ENCODE measurements at regions not wholly inside any gene's neighbourhood (a gene's known extent, or its start where the extent isn't known, plus 50 kb on each side); places are given as distances from the start of the nearest gene placed in this dataset.

DNA sequence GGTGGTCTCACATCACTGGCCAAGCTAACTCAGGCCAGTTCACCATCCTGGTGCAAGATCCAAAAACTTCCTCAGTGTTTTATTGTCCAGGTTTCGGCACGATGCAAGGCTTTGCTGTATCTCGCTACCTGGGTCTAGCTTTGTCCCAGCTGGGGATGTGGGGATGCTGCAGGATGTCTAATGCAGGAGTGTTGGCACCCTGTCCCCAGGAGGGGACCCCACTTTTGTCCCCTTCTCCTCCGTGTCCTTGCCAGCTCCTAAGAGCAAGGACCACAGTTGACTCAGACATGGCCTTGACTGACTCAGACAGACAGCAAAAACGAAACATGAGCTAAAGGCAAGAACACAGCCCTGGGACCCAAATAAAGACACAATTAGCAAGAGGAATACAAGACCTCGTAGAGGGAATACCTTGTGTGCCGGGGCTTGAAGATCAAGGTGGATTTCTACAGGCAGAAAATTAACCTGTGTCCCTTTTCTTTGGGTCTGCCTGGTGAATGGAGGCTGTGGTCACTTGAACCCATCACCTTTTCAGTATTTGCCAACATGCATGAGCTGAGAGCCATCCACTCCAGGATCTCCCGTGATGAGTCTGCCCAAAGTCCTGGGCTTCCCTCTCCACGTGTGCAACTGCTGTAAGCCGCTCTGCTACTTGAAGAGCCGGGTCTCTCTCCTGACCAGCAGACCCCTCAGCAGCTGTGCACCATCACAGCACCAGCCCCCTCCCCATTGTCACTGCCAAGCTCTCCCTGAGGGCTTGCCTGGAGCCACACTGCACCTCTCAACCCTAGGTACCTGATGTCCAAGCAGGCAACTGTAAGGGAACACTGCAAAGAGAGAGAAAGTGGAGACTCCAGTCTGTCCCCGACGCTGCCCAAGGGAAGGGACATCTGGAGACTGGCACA, 149.5 kb upstream of the ZNF507 start:
- no peak for DNase-seq

DNA sequence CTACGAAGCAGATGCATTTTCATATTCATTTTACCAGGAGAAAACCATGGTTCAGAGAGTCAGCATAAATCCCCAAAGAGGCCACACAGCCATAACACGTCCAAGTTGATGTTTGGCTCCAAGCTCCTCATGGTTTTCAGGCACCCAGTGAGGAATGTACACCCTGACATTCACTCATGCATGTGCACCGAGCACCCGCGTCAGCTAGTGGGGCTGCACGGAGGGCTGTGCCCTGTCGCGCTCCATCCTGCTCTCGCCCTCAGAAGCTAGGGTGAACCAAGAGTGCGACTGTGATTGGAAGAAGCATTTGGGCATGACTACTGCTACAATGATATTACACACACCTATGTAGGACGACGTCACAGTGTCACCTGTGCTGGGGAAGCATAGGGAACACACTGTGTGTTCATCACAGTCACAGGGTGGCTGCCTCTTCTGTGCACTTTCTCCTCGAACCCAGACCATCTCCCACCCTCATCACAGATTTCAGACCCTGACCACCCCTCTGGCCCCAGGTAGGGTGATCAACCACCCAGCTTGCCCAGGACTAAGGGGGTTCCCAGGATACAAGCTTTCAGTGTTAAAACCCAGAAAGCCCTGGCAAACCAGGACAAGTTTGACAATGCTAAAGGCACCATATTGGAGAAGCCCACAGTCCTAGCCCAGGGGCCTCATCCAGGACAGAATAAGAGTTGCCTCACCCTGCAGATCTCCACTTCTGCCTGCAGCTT, 148.6 kb upstream of the ZNF507 start:
- no peak for DNase-seq

DNA sequence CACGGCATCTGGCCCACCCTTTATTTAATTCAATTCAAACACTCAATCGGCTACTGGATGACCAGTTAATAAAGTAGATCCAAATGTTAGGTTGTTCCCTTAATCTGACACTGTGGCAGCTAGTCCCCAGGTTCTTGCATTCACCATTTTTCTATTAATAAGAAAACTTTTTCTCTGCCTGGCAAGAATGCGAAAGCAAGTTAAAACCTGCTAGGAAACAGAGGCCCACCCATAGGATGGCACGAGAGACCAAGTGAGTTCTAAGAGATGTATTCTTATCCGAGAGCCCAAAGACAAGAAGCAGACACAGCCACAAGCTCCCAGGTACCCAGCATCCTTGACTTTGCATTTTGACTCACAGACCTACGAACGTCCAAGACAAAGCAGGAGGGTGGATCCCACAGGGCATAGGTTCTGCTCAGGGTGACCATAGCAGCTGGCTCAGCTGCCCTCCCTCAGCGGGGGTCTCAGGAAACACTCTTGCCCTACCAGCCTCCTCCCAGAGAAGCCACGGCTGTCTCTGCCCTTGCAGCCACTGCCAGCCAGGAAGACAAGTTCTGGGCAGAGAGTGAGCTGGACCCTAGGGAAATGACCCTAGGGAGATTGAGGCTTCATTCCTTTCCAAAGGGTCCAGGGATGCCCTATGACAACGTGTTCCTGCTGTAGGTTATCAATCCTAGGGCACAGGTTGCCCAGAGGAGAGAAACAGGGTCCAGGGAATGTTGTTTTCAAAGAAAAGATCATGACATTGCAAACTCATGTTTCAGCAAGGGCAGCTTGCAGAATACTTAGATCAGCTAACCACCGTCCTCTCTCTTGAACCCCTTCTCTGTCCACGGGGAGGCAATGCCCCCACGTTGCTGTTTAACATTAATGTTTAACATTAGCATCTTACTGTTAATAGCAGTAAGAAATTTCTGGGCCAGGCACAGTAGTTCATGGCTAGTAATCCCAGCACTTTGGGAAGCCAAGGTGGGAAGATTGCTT, 147.2 kb upstream of the ZNF507 start:
- no peak for DNase-seq

DNA sequence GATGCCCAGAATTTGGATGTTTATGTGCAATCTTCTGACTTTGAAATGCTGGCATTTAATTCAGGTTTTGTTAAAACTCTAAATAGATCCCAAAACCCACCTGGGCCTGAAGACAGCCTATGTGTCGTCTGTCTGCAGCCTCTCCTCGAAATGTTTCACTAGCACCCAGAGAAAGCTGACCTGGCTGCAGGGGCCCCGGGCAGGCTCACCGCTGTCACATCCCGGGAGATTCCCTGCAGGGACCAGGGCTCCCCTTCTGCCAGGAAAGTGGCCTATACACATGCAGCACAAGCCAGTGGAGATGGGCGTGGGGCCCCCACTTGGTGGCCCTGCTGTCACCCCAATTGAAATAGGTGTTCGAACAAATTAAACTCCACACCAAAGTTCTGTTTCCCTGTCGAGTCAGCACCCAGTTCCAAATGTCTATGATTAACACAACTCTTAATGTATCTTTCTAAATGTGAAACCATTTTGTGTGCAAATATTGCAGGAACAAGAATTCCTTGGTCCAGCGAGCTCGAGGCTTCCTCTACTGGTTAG, 145.8 kb upstream of the ZNF507 start:
- DNase-seq = no peak

DNA sequence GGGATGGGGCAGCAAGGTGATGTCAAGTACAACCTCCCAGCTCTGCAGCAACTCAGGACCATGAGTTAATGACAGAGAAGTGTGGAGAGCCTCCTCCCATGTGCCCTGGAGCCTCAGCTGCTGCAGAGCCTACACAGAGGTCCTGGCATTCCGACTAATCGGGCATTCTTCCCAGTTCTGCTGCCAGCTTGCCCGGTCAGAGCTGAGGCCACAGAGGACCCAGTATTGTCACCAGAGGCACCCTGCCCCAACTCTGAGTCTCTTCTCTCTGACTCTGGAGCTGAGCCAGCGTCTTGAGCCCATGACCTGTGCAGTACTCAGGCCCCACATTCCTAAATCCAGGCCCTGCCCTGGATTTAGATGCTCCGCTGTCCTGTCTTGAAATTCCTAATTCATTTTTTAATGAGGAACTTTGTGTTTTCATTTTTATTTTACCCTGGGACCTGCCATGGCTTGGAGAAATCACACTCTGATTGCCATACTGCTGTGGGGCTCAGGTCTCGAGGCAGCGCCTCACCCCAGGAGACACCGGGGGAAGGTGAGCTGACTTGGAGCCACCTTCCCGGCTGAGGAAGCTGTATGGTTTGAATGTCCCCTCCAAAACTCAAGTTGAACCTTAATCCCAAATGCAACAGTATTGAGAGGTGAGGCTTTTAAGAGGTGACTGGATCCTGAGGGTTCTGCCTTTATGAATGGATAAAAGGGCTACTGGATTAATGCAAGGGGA, 144.9 kb upstream of the ZNF507 start:
- no peak for DNase-seq

DNA sequence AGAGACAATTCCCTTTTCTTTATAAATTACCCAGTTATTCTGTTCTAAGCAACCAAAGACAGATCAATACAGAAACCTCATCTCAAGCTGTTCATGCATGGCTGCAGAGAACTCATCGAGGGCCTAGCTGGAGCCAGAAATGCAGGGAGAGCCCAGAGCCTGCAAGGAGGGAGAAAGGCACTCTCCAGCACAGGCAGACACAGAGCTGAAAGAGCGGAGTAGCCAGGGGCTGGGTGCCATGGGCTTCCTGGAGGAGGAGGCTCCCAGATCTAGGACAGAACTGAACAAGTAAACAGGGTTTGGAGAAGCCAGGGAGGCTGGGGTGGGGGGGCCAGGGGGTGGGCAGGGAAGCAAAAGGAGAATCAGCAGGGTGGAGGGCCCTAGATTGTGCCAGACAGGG, 144.2 kb upstream of the ZNF507 start:
- DNase-seq = no peak

DNA sequence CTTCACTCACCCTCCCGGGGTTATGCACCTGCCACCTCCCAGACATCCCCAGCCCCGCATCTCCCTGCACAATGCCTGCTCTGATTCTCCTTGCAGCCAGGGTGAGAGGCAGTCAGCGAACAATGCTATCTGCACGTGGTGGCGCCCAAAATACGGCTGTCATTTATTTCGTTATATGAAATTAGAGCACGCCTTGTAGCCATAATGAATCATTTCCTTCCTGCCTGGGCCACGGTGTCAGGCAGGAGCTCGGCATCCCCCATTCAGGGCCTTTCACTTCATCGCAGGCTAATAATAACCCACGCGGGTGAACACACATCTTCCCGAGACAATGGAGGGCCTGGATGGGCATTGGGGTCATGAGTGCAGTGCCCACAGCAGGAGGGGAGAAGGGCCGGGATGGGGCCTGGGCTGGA, 143.8 kb upstream of the ZNF507 start:
- peak; percentile 12 for DNase-seq

DNA sequence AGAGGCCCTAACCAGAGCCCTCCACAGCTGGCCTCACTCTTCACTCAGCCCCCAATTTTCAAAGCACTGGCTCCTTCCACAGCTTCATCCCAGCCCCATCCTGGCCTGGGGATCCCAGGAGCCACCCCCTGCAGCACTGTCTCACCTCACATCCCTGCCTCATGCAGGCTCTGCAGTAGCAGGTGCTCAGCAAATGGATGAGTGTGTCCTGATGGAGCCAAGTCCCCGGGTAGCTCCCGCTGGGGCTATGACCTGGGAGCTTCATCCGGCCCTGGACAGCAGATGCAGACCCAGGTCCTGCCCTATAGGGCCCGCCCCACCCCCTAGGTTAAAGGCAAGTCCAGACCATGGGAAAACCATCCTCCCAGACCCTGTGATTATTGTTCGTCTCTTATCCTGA, 143.2 kb upstream of the ZNF507 start:
- no peak for DNase-seq

DNA sequence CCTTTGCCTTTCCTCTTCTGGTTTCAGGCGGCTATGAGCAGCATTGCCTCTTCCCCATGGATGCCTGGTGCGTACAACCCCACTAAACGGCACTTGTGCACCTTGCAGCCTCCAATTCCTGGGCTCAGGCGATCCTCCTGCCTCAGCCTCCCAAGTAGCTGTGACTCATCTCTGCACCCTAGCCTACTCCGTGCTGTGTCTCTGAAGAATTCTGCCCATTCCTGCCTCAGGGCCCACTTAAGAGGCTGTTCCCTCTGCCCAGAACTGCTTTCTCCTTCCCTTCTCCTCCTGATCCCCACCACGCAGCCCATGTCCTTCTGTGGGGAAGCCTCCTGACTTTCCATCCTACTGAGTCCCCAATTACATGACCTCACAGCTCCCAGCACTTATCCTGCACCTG, 142.2 kb upstream of the ZNF507 start:
- no peak for DNase-seq

DNA sequence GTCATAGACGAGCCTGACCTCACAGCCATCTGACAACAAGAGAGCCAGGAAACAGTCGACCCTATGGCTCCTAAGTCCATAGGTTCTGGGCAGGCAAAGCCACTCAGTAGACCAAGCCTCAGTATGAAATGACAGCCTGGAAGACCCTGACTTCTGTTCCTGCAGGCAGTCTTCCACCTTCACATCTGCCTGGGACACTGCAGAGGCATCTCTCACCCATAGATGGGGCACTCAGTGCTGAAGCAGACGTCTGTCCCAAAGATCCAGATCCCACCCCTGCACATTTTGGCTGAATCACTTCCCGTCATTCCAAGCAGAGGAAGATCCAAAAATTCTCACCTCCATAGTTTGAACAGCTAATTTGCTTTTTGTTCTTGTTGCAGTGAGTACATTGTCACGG, 139.3 kb upstream of the ZNF507 start:
- no peak for DNase-seq

DNA sequence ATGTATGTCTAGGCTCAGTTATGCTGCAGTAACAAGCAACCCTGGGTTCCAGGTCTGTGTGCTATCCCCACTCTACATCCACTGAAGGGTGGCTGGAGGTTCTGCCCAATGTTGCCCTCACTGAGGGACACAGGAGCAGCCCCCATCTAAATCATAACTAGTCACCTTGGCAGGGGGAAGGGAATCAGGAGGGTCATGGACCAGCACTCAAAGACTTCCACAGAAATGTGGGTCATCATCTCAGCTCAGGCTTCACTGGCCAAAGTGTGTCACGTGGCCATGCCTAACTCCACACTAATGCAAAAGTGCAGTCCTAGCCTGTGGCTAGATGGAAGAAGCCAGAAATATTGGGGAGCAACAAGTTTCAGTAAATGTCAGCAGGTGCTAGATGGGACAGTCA, 137.3 kb upstream of the ZNF507 start:
- DNase-seq = no peak

DNA sequence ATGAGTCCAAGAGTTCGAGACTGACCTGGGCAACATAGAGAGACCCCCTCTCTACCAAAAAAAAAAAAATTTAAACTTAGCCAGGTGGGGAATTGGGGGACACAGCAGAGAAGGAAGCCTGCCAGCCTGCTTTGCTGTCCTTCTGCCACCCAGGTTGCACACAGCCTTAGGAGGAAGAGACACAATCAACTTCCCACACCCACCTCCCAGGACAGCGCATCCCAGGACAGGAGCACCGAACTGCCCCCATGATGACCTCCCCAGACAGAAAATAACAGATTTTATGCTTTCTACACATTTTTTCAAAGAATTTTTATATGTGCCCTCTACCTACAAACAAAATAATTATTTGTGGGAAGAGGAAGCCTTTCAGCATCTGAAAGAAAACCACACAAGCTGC, 126.0 kb upstream of the ZNF507 start:
- no peak for DNase-seq

DNA sequence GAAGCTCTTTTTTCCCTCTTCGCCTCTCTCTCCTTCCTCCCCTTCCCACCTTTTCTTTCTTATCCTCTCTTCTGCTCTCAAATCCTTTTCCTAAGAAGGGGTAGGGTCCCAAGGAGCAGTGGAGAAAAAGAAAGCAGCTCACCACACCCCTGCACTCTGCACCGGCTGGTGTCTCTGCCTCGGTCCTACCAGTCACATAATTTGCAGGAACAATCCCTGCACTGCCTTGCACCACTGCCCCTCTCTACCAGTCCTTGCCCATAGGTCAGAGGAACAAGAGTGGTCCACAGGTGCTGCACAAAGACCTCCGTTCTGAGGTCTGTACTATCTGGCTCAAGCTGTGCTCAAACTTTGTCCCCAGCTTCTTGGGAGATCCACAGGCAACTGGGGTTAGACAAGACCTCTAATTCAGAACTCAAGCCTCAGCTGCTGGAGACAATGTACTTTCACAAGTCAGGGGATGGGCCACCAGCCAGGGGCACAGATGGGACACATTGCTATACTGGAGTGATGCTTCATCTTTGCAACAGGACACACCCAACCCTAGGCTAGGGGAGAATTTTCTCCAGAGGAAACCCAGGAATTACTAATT, 125.4 kb upstream of the ZNF507 start:
- no peak for DNase-seq

DNA sequence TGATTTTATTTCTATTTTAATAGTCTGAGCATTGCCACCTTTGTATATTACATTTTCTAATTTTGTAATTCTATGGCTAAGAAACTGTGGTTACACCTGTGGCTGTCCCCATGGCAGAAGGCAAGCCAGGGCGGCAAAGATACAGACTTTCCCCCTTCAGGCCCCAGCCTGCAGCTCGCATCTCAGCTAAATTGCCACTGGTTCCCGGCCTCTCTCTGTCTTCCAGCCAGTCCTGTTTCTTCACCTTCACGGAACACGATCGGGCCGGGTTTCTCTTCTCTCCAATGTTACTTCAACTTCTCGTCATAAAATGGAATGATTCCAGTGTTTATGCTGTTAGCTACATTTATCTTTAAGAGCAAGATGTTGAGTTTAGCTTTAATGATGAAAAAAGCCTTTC, 124.5 kb upstream of the ZNF507 start:
- DNase-seq = no peak

DNA sequence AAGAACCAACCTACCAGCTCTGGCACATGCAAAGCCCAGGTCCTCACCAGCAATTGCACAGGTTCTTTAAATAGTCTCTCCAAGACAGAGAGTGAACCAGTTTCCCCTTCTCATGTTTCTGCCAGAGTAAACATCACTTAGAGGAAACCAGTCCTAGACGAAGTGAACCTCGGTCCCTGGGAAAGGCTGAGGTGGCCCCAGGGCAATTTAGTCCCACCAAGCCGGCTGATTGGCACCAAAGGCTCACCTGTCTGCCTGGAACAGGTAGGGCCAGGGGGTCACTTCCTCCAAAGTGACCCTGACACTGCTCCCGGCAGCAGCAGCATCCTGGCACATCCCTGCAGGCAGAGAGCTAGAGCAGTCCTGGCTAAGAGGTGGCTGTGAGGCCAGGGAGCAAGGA, 122.9 kb upstream of the ZNF507 start:
- no peak for DNase-seq

DNA sequence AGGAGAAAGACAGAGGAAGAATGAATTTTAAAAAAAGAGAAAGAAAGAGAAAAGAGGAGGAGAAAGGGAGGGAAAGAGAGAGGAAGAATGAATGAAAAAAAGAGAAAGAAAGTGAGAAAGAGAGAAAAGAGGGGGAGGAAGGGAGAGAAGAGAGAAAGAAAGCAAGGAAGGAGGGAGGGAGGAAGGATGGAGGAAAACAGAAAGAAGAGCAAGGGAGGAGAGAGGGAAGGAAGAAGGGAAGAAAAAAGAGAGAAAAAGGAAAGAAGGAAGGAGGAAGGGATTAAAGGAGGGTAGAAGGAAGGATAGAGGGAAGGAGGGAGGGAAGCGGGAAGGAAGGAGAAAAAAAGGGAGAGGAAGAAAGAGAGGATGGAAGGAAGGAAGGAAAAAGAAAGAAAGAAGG, 122.3 kb upstream of the ZNF507 start:
- DNase-seq = no peak

DNA sequence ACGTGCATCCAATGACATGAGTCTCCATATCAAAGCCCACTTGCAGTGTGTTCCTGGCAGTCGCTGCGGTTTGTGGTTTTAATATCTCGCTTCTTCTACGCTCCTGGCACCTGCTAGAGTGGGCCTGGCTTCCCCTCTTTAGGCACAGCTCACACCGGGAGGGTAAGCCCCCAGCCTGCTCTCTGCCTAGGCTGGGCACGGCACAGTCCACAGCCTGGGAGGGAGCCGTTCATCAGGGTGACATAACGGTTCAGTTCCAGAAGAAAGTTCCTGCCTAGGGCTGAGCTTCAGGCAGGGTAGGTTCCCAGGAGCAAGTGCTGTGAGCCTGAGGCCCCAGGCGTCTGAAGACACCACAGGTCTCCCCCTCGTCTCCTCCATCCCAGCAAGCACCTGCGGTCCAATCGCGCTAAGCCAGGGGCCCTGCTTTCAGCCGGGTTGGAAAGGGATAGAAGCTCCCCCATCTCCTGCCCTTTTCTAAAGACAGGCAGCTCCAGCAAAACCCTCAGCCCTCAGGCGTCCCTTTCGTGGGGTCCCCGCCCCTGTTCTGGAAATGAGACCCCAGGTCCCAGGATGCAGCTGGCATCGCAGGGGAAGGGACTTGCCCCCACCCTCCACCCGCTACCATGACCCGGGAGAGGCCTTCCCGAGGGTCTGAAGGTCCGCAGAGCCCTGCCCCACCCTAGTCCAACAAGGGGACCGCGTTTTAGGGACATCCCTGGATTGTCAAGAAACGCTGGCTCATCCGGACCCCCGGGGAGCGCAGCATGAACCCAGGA, 121.6 kb upstream of the ZNF507 start:
- peak; percentile 11 for DNase-seq

DNA sequence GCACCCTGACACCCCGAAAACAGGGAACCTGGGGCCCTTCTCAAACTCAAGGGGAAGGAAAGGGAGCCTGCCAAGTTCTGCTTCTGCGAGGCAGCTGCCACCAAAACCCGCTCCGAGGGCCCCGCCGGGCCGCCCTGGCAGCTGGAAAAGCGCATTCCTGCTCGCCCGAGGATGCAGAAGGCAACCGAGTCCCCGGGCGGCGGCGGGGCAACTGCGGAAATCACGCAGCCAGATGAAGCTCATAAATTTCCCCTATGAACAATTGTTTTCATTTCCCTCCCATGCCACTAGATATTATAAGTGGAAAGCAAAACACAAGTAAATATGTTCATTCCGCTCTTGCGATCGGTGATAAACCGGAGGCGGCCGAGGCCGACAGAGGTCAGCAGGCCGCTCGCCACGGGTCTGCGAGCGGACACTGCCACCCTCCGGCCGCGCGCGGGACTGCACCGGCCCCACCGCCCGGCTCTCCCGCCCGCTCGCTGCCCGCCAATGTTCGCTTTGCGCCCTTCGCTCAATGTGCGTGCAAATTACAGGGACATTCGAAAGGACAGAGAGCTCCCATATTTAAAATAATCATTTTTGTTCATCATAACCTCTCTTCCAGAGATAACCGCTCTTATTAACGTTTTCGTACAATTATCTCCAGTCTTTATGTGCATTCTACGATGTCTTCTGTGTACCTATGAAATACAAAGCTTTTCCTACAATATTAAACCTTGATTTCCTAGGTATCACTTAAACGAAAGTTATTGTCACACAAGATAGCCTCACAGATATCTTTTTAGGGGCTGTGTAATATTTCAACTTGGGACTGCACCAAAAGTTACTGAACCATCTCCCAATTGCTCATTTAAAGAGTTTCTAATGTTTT, 120.8 kb upstream of the ZNF507 start:
- peak; percentile 73 for DNase-seq

DNA sequence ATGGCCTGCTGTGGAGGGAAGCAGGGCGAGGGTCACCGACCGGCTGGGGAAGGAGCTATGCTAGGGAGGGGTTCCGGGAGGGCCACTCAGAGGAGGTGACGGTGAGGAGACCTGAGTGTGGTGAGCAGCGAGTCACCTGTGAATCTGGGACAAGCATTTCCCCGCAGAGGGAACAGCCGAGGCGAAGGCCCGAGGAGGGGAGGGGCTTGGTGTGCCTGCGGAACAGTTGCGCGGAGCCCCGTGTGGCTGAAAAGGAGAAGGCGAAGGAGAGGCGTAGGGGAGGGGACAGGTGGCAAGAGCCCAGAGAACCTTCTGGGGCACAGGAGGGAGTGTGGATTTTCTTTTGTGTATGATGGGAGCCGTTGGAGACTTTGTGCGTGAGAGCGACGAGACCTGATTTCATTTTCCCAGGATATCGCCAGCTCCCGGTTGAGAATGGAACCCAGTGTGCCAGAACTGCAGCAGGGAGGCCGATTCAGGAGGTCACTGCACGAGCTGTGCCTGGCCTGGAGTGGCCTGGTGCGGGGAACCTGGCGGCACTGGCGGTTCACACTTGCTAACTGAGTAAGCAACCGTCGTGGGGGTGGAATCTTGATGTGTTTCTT, 117.7 kb upstream of the ZNF507 start:
- DNase-seq = no peak

All from stimulated activated CD4-positive, alpha-beta T cell treated with anti-CD3 and anti-CD28 coated beads, Interleukin-15, amount 100 ng/mL, for 24 hours (primary cell).